ENCODE measurements at regions not wholly inside any gene's neighbourhood (a gene's known extent, or its start where the extent isn't known, plus 50 kb on each side); places are given as distances from the start of the nearest gene placed in this dataset.

DNA sequence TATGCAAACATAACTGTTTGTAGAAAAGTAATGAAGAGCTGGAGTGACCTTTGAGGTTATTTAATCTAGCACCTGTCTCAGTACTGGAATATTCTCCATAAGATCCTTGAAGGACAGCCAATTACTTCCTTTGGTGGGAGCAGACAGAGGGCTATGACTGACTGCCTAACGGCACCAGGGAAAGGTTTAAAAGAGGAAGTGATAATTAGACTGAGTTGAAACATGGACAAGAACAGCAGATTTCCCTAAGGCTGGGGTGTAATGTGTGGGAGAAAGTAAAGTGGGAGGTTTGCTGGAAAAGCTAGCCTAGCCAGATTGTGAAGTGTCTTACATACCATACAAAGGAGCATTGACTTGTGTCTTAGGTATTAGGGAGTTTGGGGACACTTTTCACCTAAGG is 191.3 kb upstream of the PCDH9 start:
- CTCF ChIA-PET = no interaction called here

GRCh38 chr13:67416047-67416925 is 186.2 kb upstream of the PCDH9 start:
- peak; percentile 41 for TF ChIP-seq CTCF (IDR thresholded peaks at IDR 0.05)
- peak; percentile 19; the same call in 1 of the 3 replicates for TF ChIP-seq SMC3 (IDR thresholded peaks at IDR 0.05)
- TF ChIP-seq HEYL (CRISPR knock-in tag; IDR thresholded peaks at IDR 0.05) = no peak
- TF ChIP-seq RAD21 (conservative IDR thresholded peaks at IDR 0.05 in 1 of 2, IDR thresholded peaks at IDR 0.05 in 1 of 2) = peak; percentile 49 to 68
- peak; percentile 4 to 38 for DNase-seq (ENCODE audit: low read depth in 1 of 2, low spot score in 1 of 2)
- CTCF ChIA-PET = interaction anchor here (0.9 to 1.2 kb wide), 3 partner anchors 12 to 1760 kb away, joined by 3 to 4 read pairs (median 3); no protein-coding TSS in a partner anchor

More for the DNA sequence above, 191.3 kb upstream of the PCDH9 start:
- TF ChIP-seq MAFK (IDR thresholded peaks at IDR 0.05; ENCODE audit: partially characterized antibody) (no peak), NR3C1 (IDR thresholded peaks at IDR 0.05) (no peak), BHLHE40 (IDR thresholded peaks at IDR 0.05; ENCODE audit: low read depth, low read length) (no peak), HOXB13 (CRISPR knock-in tag; IDR thresholded peaks at IDR 0.05; ENCODE audit: low read depth) (no peak), HDAC2 (IDR thresholded peaks at IDR 0.05) (no peak), SREBF2 (IDR thresholded peaks at IDR 0.05) (no peak), GATA3 (IDR thresholded peaks at IDR 0.05; ENCODE audit: borderline replicate concordance) (no peak), HEYL (CRISPR knock-in tag; IDR thresholded peaks at IDR 0.05) (no peak)
- TF ChIP-seq, protein P1, sequence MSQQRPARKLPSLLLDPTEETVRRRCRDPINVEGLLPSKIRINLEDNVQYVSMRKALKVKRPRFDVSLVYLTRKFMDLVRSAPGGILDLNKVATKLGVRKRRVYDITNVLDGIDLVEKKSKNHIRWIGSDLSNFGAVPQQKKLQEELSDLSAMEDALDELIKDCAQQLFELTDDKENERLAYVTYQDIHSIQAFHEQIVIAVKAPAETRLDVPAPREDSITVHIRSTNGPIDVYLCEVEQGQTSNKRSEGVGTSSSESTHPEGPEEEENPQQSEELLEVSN (IDR thresholded peaks at IDR 0.05; ENCODE audit: borderline replicate concordance, low read depth) = no peak
- FAIRE-seq (no peak), ATAC-seq (no peak), DNase-seq (ENCODE audit: low read depth in 1 of 2, low spot score in 1 of 2) (no peak)
- Histone ChIP-seq H3K27ac (no peak overlapping the region), H3K4me2 (no peak overlapping the region), H3K9me3 (no peaks in the 10 kb centered on the region), H3K4me1 (no peaks in the 10 kb centered on the region), H3K4me3 (no peak overlapping the region)
- 29% methylated on average over 1 of the region's 1 CpG for WGBS (ENCODE audit: missing lambda C conversion rate)
- POLR2A ChIA-PET = no interaction called here

GRCh38 chr13:67410645-67411044 is 180.5 kb upstream of the PCDH9 start:
- Histone ChIP-seq H3K4me1 (no peaks in the 10 kb centered on the region), H3K4me3 (no peak overlapping the region), H3K4me2 (no peak overlapping the region), H3K9me3 (no peaks in the 10 kb centered on the region), H3K27ac (no peak overlapping the region)
- ATAC-seq (no peak), FAIRE-seq (no peak), DNase-seq (ENCODE audit: low read depth in 1 of 2, low spot score in 1 of 2) (no peak)
- POLR2A ChIA-PET = no interaction called here
- 9% methylated on average over 1 of the region's 1 CpG for WGBS (ENCODE audit: missing lambda C conversion rate)
- CTCF ChIA-PET = no interaction called here
- TF ChIP-seq NR3C1 (IDR thresholded peaks at IDR 0.05) (no peak), EHF (CRISPR knock-in tag; IDR thresholded peaks at IDR 0.05) (no peak), NFE2L2 (conservative IDR thresholded peaks at IDR 0.05; ENCODE audit: low read length) (no peak), HOXA7 (CRISPR knock-in tag; IDR thresholded peaks at IDR 0.05) (no peak), CBX8 (IDR thresholded peaks at IDR 0.05) (no peak), FOSL2 (IDR thresholded peaks at IDR 0.05) (no peak), FOSL2 (CRISPR knock-in tag; IDR thresholded peaks at IDR 0.05) (no peak), CEBPB (IDR thresholded peaks at IDR 0.05) (no peak), RCOR1 (IDR thresholded peaks at IDR 0.05; ENCODE audit: low read depth, low read length) (no peak), RNF2 (IDR thresholded peaks at IDR 0.05; ENCODE audit: borderline replicate concordance, low read depth) (no peak), GATA3 (IDR thresholded peaks at IDR 0.05; ENCODE audit: borderline replicate concordance) (no peak), ZSCAN20 (CRISPR knock-in tag; IDR thresholded peaks at IDR 0.05) (no peak), FOXS1 (CRISPR knock-in tag; IDR thresholded peaks at IDR 0.05) (no peak), CHD2 (IDR thresholded peaks at IDR 0.05; ENCODE audit: low read length, partially characterized antibody) (no peak), TFCP2L1 (CRISPR knock-in tag; IDR thresholded peaks at IDR 0.05) (no peak)
- TF ChIP-seq, protein P1 (IDR thresholded peaks at IDR 0.05; ENCODE audit: borderline replicate concordance, low read depth) = no peak

More at GRCh38 chr13:67416047-67416925, 186.2 kb upstream of the PCDH9 start:
- Histone ChIP-seq H3K9me3 (no peaks in the 10 kb centered on the region), H3K27ac (no peak overlapping the region), H3K4me1 (no peaks in the 10 kb centered on the region), H3K4me3 (no peak overlapping the region), H3K4me2 (0 out of 3 replicates have a peak overlapping the region, but pooled peaks have one; percentile 30)
- POLR2A ChIA-PET = no interaction called here
- 41% methylated on average over 6 of the region's 9 CpGs for WGBS (ENCODE audit: missing lambda C conversion rate)
- no peak for FAIRE-seq
- ATAC-seq = peak; percentile 98 to 100
